KMS-11 (cell line): ENCODE measurements at regions not wholly inside any gene's neighbourhood (a gene's known extent, or its start where the extent isn't known, plus 50 kb on each side); places are given as distances from the start of the nearest gene placed in this dataset.

Experiments used
- H2AFZ ChIP-seq: fragments of 200-600 bp; sonication (generic); 2 replicates; pipeline ENCODE4 v1.6.1; 2016; ENCODE audit warnings: antibody characterized with exemption, mixed run types, low read depth
- H3K27ac ChIP-seq: fragments of 200-600 bp; sonication (generic); 2 replicates; pipeline ENCODE4 v1.6.1; 2016; ENCODE audit warnings: mild to moderate bottlenecking, mixed run types
- H3K27me3 ChIP-seq: fragments of 200-600 bp; sonication (generic); 2 replicates; pipeline ENCODE4 v1.6.1; 2017; ENCODE audit warnings: mild to moderate bottlenecking, low read depth, mixed run types, moderate library complexity; ENCODE audit not compliant: insufficient read depth
- H3K36me3 ChIP-seq: fragments of 200-600 bp; sonication (generic); 2 replicates; pipeline ENCODE4 v1.6.1; 2017; ENCODE audit warnings: mild to moderate bottlenecking, mixed run types; ENCODE audit not compliant: insufficient read depth
- H3K4me1 ChIP-seq: fragments of 200-600 bp; sonication (generic); 2 replicates; pipeline ENCODE4 v1.6.1; 2016; ENCODE audit warnings: mild to moderate bottlenecking, low read depth, mixed run types; ENCODE audit not compliant: poor library complexity, severe bottlenecking
- H3K4me2 ChIP-seq: fragments of 200-600 bp; sonication (generic); 2 replicates; pipeline ENCODE4 v1.7.0; 2016; ENCODE audit warnings: mild to moderate bottlenecking, mixed run types
- H3K4me3 ChIP-seq: fragments of 200-600 bp; sonication (generic); IDR thresholded peaks from 2 replicates; pipeline ENCODE4 v1.6.1; 2017; ENCODE audit warnings: low read depth, low read length, mixed read lengths; ENCODE audit not compliant: insufficient read depth
- H3K79me2 ChIP-seq: fragments of 200-600 bp; sonication (generic); 2 replicates; pipeline ENCODE4 v1.6.1; 2016; ENCODE audit warnings: low read depth, mixed run types; ENCODE audit not compliant: insufficient read depth
- H3K9ac ChIP-seq: fragments of 200-600 bp; sonication (generic); 2 replicates; pipeline ENCODE4 v1.6.1; 2016; ENCODE audit warnings: mild to moderate bottlenecking, mixed run types
- H4K20me1 ChIP-seq: fragments of 200-600 bp; sonication (generic); 2 replicates; pipeline ENCODE4 v1.6.1; 2016; ENCODE audit warnings: mild to moderate bottlenecking, mixed run types; ENCODE audit not compliant: insufficient read depth
- CTCF ChIP-seq: fragments of 200-600 bp; sonication (generic); conservative IDR thresholded peaks from 2 replicates; pipeline ENCODE4 v1.6.1; 2017; ENCODE audit warnings: low read depth, mild to moderate bottlenecking, antibody characterized with exemption, low read length, moderate library complexity, mixed read lengths

- peak; percentile 81 for TF ChIP-seq CTCF
- no peak overlapping the region for H2AFZ ChIP-seq
- no peaks in the 10 kb centered on the region for H3K79me2 ChIP-seq
- H3K4me1 ChIP-seq: peaks cover 4% of the 10 kb centered on the region
- no peaks in the 10 kb centered on the region for H3K36me3 ChIP-seq
- H4K20me1 ChIP-seq: no peaks in the 10 kb centered on the region
- no peak overlapping the region for H3K4me2 ChIP-seq
- no peak overlapping the region for H3K27ac ChIP-seq
- no peaks in the 10 kb centered on the region for H3K27me3 ChIP-seq
- H3K9ac ChIP-seq: no peak overlapping the region
- H3K4me3 ChIP-seq: no peak overlapping the region
These were observed 139.7 kb downstream of the PRDM13 start for GRCh38 chr6:99746261-99746895.

GRCh38 chr6:99761711-99762110, 155.1 kb downstream of the PRDM13 start:
- H4K20me1 ChIP-seq: no peaks in the 10 kb centered on the region
- no peaks in the 10 kb centered on the region for H3K27me3 ChIP-seq
- no peak overlapping the region for H3K9ac ChIP-seq
- H3K27ac ChIP-seq: no peak overlapping the region
- H3K79me2 ChIP-seq: no peaks in the 10 kb centered on the region
- no peak overlapping the region for H2AFZ ChIP-seq
- H3K4me1 ChIP-seq: no peaks in the 10 kb centered on the region
- TF ChIP-seq CTCF: no peak
- H3K4me2 ChIP-seq: no peak overlapping the region
- no peaks in the 10 kb centered on the region for H3K36me3 ChIP-seq
- no peak overlapping the region for H3K4me3 ChIP-seq

GRCh38 chr6:99768166-99768565, 161.5 kb downstream of the PRDM13 start:
- no peaks in the 10 kb centered on the region for H4K20me1 ChIP-seq
- H3K79me2 ChIP-seq: no peaks in the 10 kb centered on the region
- H3K4me3 ChIP-seq: no peak overlapping the region
- no peak overlapping the region for H3K4me2 ChIP-seq
- no peaks in the 10 kb centered on the region for H3K4me1 ChIP-seq
- H3K27ac ChIP-seq: no peak overlapping the region
- H2AFZ ChIP-seq: no peak overlapping the region
- H3K36me3 ChIP-seq: no peaks in the 10 kb centered on the region
- H3K9ac ChIP-seq: no peak overlapping the region
- TF ChIP-seq CTCF: no peak
- no peaks in the 10 kb centered on the region for H3K27me3 ChIP-seq

GRCh38 chr6:99779631-99780555, 173.3 kb downstream of the PRDM13 start:
- H4K20me1 ChIP-seq: no peaks in the 10 kb centered on the region
- no peak overlapping the region for H3K27ac ChIP-seq
- no peak overlapping the region for H3K4me3 ChIP-seq
- H3K36me3 ChIP-seq: no peaks in the 10 kb centered on the region
- H3K9ac ChIP-seq: no peak overlapping the region
- no peaks in the 10 kb centered on the region for H3K79me2 ChIP-seq
- no peak for TF ChIP-seq CTCF
- no peaks in the 10 kb centered on the region for H3K4me1 ChIP-seq
- H2AFZ ChIP-seq: no peak overlapping the region
- no peaks in the 10 kb centered on the region for H3K27me3 ChIP-seq
- no peak overlapping the region for H3K4me2 ChIP-seq
